NB4 (cell line): ENCODE measurements at regions not wholly inside any gene's neighbourhood (a gene's known extent, or its start where the extent isn't known, plus 50 kb on each side); places are given as distances from the start of the nearest gene placed in this dataset.

ENCODE experiments used
- MYC ChIP-seq: IDR thresholded peaks from 2 replicates; pipeline ENCODE4 v1.6.1; 2011; ENCODE audit warnings: low read depth, low read length
- POLR2A ChIP-seq: IDR thresholded peaks from 2 replicates; pipeline ENCODE4 v1.6.1; 2011; ENCODE audit warnings: mild to moderate bottlenecking; ENCODE audit not compliant: insufficient read length; ENCODE audit errors: extremely low read depth
- TF ChIP-seq, protein P1 (sequence below): IDR thresholded peaks from one replicate; pipeline ENCODE4 v1.5.1; 2012; ENCODE audit warnings: low read depth, low read length
- TF ChIP-seq, protein P2 (sequence below): IDR thresholded peaks from 2 replicates; pipeline ENCODE4 v1.6.1; 2011; ENCODE audit warnings: low read depth, low read length

DNA sequence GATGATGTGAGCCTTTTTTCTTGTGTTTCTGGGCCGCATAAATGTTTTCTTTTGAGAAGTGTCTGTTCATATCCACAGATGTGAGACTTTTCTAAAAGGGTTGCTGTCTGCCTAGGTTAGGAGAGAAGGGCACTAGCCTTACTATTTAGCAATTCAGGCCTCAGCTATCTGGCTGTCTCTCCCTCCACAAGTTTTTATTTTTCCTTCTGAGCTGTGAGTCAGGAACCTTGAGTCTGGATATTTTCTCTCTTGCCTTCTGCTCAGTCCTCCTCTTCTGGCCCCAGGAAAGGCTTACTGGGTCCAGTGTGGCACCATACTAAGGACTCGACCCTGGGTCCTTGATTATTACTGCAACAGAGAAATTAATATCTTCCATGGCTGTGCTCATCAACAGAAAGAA lies 187.6 kb downstream of the CSNK1G3 start:
- TF ChIP-seq, protein P1, sequence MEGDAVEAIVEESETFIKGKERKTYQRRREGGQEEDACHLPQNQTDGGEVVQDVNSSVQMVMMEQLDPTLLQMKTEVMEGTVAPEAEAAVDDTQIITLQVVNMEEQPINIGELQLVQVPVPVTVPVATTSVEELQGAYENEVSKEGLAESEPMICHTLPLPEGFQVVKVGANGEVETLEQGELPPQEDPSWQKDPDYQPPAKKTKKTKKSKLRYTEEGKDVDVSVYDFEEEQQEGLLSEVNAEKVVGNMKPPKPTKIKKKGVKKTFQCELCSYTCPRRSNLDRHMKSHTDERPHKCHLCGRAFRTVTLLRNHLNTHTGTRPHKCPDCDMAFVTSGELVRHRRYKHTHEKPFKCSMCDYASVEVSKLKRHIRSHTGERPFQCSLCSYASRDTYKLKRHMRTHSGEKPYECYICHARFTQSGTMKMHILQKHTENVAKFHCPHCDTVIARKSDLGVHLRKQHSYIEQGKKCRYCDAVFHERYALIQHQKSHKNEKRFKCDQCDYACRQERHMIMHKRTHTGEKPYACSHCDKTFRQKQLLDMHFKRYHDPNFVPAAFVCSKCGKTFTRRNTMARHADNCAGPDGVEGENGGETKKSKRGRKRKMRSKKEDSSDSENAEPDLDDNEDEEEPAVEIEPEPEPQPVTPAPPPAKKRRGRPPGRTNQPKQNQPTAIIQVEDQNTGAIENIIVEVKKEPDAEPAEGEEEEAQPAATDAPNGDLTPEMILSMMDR = no peak
- TF ChIP-seq POLR2A (no peak), MYC (no peak)
- TF ChIP-seq, protein P2, sequence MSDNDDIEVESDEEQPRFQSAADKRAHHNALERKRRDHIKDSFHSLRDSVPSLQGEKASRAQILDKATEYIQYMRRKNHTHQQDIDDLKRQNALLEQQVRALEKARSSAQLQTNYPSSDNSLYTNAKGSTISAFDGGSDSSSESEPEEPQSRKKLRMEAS = no peak
